HL-60 (cell line): ENCODE measurements at regions not wholly inside any gene's neighbourhood (a gene's known extent, or its start where the extent isn't known, plus 50 kb on each side); places are given as distances from the start of the nearest gene placed in this dataset.

Experiments used
- DNase-seq, 2 experiments: peaks; one replicate each; pipeline ENCODE4 v3.0.0-alpha.2; 2010 to 2020; ENCODE audit warnings: low read depth in 1 of 2, low spot score in 1 of 2
- H3K27ac ChIP-seq: fragments of 250-450 bp; sonication (Bioruptor Pico); replicated peaks from 2 replicates; pipeline ENCODE4 v1.5.1; 2020; ENCODE audit warnings: mild to moderate bottlenecking, moderate library complexity
- H3K27me3 ChIP-seq: fragments of 250-450 bp; sonication (Bioruptor Pico); 2 replicates; pipeline ENCODE4 v1.5.1; 2021; ENCODE audit warnings: mild to moderate bottlenecking, moderate library complexity; ENCODE audit not compliant: insufficient read depth, poor library complexity, severe bottlenecking
- H3K4me3 ChIP-seq: replicated peaks from 2 replicates; pipeline ENCODE4 v1.5.1; 2011; ENCODE audit warnings: mild to moderate bottlenecking, control low read depth, low read length; ENCODE audit not compliant: insufficient read depth
- GABPA ChIP-seq: IDR thresholded peaks from 2 replicates; pipeline ENCODE4 v1.6.1; 2012; ENCODE audit warnings: low read depth
- POLR2AphosphoS5 ChIP-seq: IDR thresholded peaks from 2 replicates; pipeline ENCODE4 v1.6.1; 2012; ENCODE audit warnings: low read depth
- SPI1 ChIP-seq: IDR thresholded peaks from 2 replicates; pipeline ENCODE4 v1.6.1; 2012; ENCODE audit warnings: low read depth, mild to moderate bottlenecking, borderline replicate concordance
- TF ChIP-seq, protein P1 (sequence below): IDR thresholded peaks from one replicate; pipeline ENCODE4 v1.5.1; 2011; ENCODE audit warnings: low read length, control low read depth, inconsistent platforms; ENCODE audit not compliant: insufficient read depth
- TF ChIP-seq, protein P2 (sequence below): IDR thresholded peaks from 2 replicates; pipeline ENCODE4 v1.6.1; 2012; ENCODE audit warnings: low read depth; ENCODE audit not compliant: insufficient replicate concordance

DNA sequence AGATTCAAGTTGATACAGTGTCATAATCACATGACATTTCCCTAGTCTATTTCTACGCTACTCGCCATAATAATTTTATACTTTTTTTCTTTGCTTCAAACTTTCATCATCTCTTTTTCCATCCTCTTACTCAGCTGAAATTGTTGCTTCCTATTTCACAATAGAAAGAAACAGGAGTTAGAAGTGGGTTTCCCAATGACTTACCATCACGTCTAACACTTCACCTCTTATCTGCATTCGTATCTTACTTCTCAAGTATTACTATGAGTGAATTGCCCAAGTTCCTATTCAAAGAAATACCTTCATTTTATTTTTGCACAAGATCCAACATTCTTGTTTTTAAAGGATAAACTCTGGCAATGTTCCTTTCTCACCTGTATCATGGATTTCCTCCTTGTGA, 1539.9 kb downstream of the SI start:
- no peak overlapping the region for H3K4me3 ChIP-seq
- peak in 1 of 2 experiments; percentile 32 for DNase-seq

GRCh38 chr3:163533381-163533780, 1544.9 kb downstream of the SI start:
- DNase-seq = no peak

More for the DNA sequence above, 1539.9 kb downstream of the SI start:
- TF ChIP-seq, protein P1, sequence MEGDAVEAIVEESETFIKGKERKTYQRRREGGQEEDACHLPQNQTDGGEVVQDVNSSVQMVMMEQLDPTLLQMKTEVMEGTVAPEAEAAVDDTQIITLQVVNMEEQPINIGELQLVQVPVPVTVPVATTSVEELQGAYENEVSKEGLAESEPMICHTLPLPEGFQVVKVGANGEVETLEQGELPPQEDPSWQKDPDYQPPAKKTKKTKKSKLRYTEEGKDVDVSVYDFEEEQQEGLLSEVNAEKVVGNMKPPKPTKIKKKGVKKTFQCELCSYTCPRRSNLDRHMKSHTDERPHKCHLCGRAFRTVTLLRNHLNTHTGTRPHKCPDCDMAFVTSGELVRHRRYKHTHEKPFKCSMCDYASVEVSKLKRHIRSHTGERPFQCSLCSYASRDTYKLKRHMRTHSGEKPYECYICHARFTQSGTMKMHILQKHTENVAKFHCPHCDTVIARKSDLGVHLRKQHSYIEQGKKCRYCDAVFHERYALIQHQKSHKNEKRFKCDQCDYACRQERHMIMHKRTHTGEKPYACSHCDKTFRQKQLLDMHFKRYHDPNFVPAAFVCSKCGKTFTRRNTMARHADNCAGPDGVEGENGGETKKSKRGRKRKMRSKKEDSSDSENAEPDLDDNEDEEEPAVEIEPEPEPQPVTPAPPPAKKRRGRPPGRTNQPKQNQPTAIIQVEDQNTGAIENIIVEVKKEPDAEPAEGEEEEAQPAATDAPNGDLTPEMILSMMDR = no peak
- TF ChIP-seq, protein P2, sequence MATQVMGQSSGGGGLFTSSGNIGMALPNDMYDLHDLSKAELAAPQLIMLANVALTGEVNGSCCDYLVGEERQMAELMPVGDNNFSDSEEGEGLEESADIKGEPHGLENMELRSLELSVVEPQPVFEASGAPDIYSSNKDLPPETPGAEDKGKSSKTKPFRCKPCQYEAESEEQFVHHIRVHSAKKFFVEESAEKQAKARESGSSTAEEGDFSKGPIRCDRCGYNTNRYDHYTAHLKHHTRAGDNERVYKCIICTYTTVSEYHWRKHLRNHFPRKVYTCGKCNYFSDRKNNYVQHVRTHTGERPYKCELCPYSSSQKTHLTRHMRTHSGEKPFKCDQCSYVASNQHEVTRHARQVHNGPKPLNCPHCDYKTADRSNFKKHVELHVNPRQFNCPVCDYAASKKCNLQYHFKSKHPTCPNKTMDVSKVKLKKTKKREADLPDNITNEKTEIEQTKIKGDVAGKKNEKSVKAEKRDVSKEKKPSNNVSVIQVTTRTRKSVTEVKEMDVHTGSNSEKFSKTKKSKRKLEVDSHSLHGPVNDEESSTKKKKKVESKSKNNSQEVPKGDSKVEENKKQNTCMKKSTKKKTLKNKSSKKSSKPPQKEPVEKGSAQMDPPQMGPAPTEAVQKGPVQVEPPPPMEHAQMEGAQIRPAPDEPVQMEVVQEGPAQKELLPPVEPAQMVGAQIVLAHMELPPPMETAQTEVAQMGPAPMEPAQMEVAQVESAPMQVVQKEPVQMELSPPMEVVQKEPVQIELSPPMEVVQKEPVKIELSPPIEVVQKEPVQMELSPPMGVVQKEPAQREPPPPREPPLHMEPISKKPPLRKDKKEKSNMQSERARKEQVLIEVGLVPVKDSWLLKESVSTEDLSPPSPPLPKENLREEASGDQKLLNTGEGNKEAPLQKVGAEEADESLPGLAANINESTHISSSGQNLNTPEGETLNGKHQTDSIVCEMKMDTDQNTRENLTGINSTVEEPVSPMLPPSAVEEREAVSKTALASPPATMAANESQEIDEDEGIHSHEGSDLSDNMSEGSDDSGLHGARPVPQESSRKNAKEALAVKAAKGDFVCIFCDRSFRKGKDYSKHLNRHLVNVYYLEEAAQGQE = no peak
- TF ChIP-seq SPI1 (no peak), GABPA (no peak), POLR2AphosphoS5 (no peak)
- no peaks in the 10 kb centered on the region for H3K27me3 ChIP-seq
- no peak overlapping the region for H3K27ac ChIP-seq

DNA sequence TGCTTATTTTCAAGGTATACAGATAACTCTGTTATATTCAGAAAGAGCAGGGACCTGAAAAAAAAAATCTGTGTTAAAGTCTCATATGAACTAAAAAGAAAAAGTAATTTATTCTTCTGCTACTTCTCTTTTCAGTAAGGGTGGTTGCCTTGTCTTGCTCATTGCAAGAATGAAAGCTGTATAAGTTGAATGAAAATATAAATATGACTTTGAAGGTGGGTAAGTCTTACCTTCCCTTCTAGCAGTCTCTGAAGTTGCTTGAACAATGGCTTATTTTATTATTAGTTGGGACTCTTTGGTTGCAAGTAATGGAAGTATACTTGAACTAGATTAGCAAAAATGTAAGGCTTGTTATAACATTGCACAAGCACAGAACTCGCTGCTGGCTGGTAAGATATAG, 1554.9 kb downstream of the SI start:
- Histone ChIP-seq H3K27me3 (no peaks in the 10 kb centered on the region), H3K4me3 (no peak overlapping the region), H3K27ac (no peak overlapping the region)
- DNase-seq = no peak
- TF ChIP-seq POLR2AphosphoS5 (no peak), SPI1 (no peak), GABPA (no peak)
- TF ChIP-seq, protein P1 = no peak
- TF ChIP-seq, protein P2 = no peak

More at GRCh38 chr3:163533381-163533780, 1544.9 kb downstream of the SI start:
- Histone ChIP-seq H3K27ac (no peak overlapping the region), H3K4me3 (no peak overlapping the region), H3K27me3 (no peaks in the 10 kb centered on the region)
- TF ChIP-seq SPI1 (no peak), POLR2AphosphoS5 (no peak), GABPA (no peak)
- TF ChIP-seq, protein P1 = no peak
- TF ChIP-seq, protein P2 = no peak
